SK-N-SH treated with all-trans-retinoic acid at 6 μM for 48 hours (cell line): ENCODE measurements at regions not wholly inside any gene's neighbourhood (a gene's known extent, or its start where the extent isn't known, plus 50 kb on each side); places are given as distances from the start of the nearest gene placed in this dataset.

Experiments used
- ATAC-seq: fragments of 200-7000 bp; cut with Tn5 transposase; 3 replicates; pipeline ENCODE4 v1.9.1; 2020; ENCODE audit warnings: mild to moderate bottlenecking, moderate library complexity
- ARNTL ChIP-seq: fragments of 450-650 bp; formaldehyde crosslinking; IDR thresholded peaks from 2 replicates; pipeline ENCODE4 v1.5.0; 2020; ENCODE audit warnings: low read depth, mild to moderate bottlenecking, moderate library complexity, borderline replicate concordance
- CREB5 ChIP-seq: fragments of 250-450 bp; sonication (Bioruptor Pico); IDR thresholded peaks from 2 replicates; pipeline ENCODE4 v1.5.1; 2020; ENCODE audit warnings: low read depth, mild to moderate bottlenecking, moderate library complexity
- CSDC2 ChIP-seq: fragments of 250-450 bp; sonication (Bioruptor Pico); IDR thresholded peaks from 2 replicates; pipeline ENCODE4 v1.5.0; 2020; ENCODE audit warnings: mild to moderate bottlenecking, moderate library complexity
- CSRNP3 ChIP-seq: fragments of 250-450 bp; sonication (Bioruptor Pico); IDR thresholded peaks from 2 replicates; pipeline ENCODE4 v1.5.1; 2021; ENCODE audit warnings: mild to moderate bottlenecking, moderate library complexity
- ESRRG ChIP-seq: fragments of 250-450 bp; sonication (Bioruptor Pico); IDR thresholded peaks from 2 replicates; pipeline ENCODE4 v1.6.1; 2021; ENCODE audit warnings: mild to moderate bottlenecking
- ISL1 ChIP-seq: fragments of 250-450 bp; sonication (Bioruptor Pico); IDR thresholded peaks from 2 replicates; pipeline ENCODE4 v2.1.2; 2022; ENCODE audit warnings: mild to moderate bottlenecking, moderate library complexity
- OSR1 ChIP-seq: fragments of 250-450 bp; sonication (Bioruptor Pico); IDR thresholded peaks from 2 replicates; pipeline ENCODE4 v1.8.0; 2022; ENCODE audit warnings: moderate library complexity, mild to moderate bottlenecking, inconsistent platforms
- PATZ1 ChIP-seq: fragments of 250-450 bp; sonication (Bioruptor Pico); IDR thresholded peaks from 2 replicates; pipeline ENCODE4 v1.8.0; 2020; ENCODE audit warnings: mild to moderate bottlenecking, moderate library complexity, borderline replicate concordance
- POU6F1 ChIP-seq: fragments of 250-450 bp; sonication (Bioruptor Pico); IDR thresholded peaks from 2 replicates; pipeline ENCODE4 v1.8.0; 2021; ENCODE audit warnings: low read depth, mild to moderate bottlenecking, moderate library complexity, borderline replicate concordance
- PPARA ChIP-seq: fragments of 250-450 bp; sonication (Bioruptor Pico); IDR thresholded peaks from 2 replicates; pipeline ENCODE4 v1.5.0; 2020; ENCODE audit warnings: mild to moderate bottlenecking, borderline replicate concordance
- RARB ChIP-seq: fragments of 250-450 bp; sonication (Bioruptor Pico); IDR thresholded peaks from 2 replicates; pipeline ENCODE4 v1.8.0; 2021; ENCODE audit warnings: mild to moderate bottlenecking, moderate library complexity
- SNAI2 ChIP-seq: fragments of 250-450 bp; sonication (Bioruptor Pico); IDR thresholded peaks from 2 replicates; pipeline ENCODE4 v1.5.0; 2020; ENCODE audit warnings: mild to moderate bottlenecking, moderate library complexity
- TCF4 ChIP-seq: fragments of 250-450 bp; sonication (Bioruptor Pico); IDR thresholded peaks from 2 replicates; pipeline ENCODE4 v1.8.0; 2021; ENCODE audit warnings: mild to moderate bottlenecking, moderate library complexity, borderline replicate concordance
- TOX ChIP-seq: fragments of 250-450 bp; sonication (Bioruptor Pico); IDR thresholded peaks from 2 replicates; pipeline ENCODE4 v1.8.0; 2021; ENCODE audit warnings: mild to moderate bottlenecking, moderate library complexity, borderline replicate concordance
- TSHZ2 ChIP-seq: fragments of 250-450 bp; sonication (Bioruptor Pico); IDR thresholded peaks from 2 replicates; pipeline ENCODE4 v1.5.0; 2020; ENCODE audit warnings: mild to moderate bottlenecking, moderate library complexity
- ZFP3 ChIP-seq: fragments of 250-450 bp; sonication (Bioruptor Pico); IDR thresholded peaks from 2 replicates; pipeline ENCODE4 v1.5.0; 2020; ENCODE audit warnings: mild to moderate bottlenecking, moderate library complexity
- ZFP30 ChIP-seq: fragments of 450-650 bp; formaldehyde crosslinking; IDR thresholded peaks from 2 replicates; pipeline ENCODE4 v1.5.0; 2022; ENCODE audit warnings: mild to moderate bottlenecking, moderate library complexity
- ZNF70 ChIP-seq: fragments of 450-650 bp; formaldehyde crosslinking; IDR thresholded peaks from 2 replicates; pipeline ENCODE4 v1.5.0; 2020; ENCODE audit warnings: mild to moderate bottlenecking, moderate library complexity
- ZNF8 ChIP-seq: fragments of 450-650 bp; formaldehyde crosslinking; IDR thresholded peaks from 2 replicates; pipeline ENCODE4 v1.5.0; 2020; ENCODE audit warnings: mild to moderate bottlenecking, moderate library complexity

GRCh38 chr6:80436663-80437062 is 330.2 kb downstream of the BCKDHB start:
- TF ChIP-seq PPARA (CRISPR knock-in tag) (no peak), SNAI2 (CRISPR knock-in tag) (no peak), PATZ1 (CRISPR knock-in tag) (no peak), ZNF70 (CRISPR knock-in tag) (no peak)
- no peak for ATAC-seq

GRCh38 chr6:80435457-80435856 is 329.0 kb downstream of the BCKDHB start:
- ATAC-seq = no peak

GRCh38 chr6:80434691-80435350 is 328.4 kb downstream of the BCKDHB start:
- ATAC-seq = no peak
- TF ChIP-seq OSR1 (CRISPR knock-in tag) (no peak), CSRNP3 (CRISPR knock-in tag) (no peak), TSHZ2 (CRISPR knock-in tag) (no peak), PPARA (CRISPR knock-in tag) (no peak), TOX (CRISPR knock-in tag) (no peak), ZNF8 (no peak), ZFP3 (CRISPR knock-in tag) (no peak), POU6F1 (no peak), ISL1 (CRISPR knock-in tag) (no peak), CREB5 (no peak), SNAI2 (CRISPR knock-in tag) (no peak), PATZ1 (CRISPR knock-in tag) (no peak), RARB (CRISPR knock-in tag) (no peak), ARNTL (CRISPR knock-in tag) (no peak), CSDC2 (CRISPR knock-in tag) (no peak), ZFP30 (CRISPR knock-in tag) (no peak)

More at GRCh38 chr6:80435457-80435856, 329.0 kb downstream of the BCKDHB start:
- TF ChIP-seq ZFP30 (CRISPR knock-in tag) (no peak), TOX (CRISPR knock-in tag) (no peak), ESRRG (CRISPR knock-in tag) (no peak), TCF4 (CRISPR knock-in tag) (no peak), RARB (CRISPR knock-in tag) (no peak)
